ENCODE measurements at regions not wholly inside any gene's neighbourhood (a gene's known extent, or its start where the extent isn't known, plus 50 kb on each side); places are given as distances from the start of the nearest gene placed in this dataset.

GRCh38 chr18:60754413-60755009 lies 381.9 kb upstream of the MC4R start:
- in situ Hi-C loops (cut with MboI; ENCODE audit: low sequenced_read_pairs) = no loop called here

- in situ Hi-C loops (cut with MboI; ENCODE audit: low sequenced_read_pairs) = no loop called here
These were observed 382.6 kb upstream of the MC4R start for GRCh38 chr18:60755134-60755533.

GRCh38 chr18:60775978-60776377 lies 403.4 kb upstream of the MC4R start:
- in situ Hi-C loops (cut with MboI; ENCODE audit: low sequenced_read_pairs) = no loop called here

GRCh38 chr18:60784161-60784560 lies 411.6 kb upstream of the MC4R start:
- in situ Hi-C loops (cut with MboI; ENCODE audit: low sequenced_read_pairs) = no loop called here

- in situ Hi-C loops (cut with MboI; ENCODE audit: low sequenced_read_pairs) = no loop called here
These were observed 422.2 kb upstream of the MC4R start for GRCh38 chr18:60794802-60795201.

- in situ Hi-C loops (cut with MboI; ENCODE audit: low sequenced_read_pairs) = no loop called here
These were observed 431.8 kb upstream of the MC4R start for GRCh38 chr18:60804415-60804814.

- in situ Hi-C loops (cut with MboI; ENCODE audit: low sequenced_read_pairs) = no loop called here
These were observed 437.4 kb upstream of the MC4R start for GRCh38 chr18:60809937-60810336.

- in situ Hi-C loops (cut with MboI; ENCODE audit: low sequenced_read_pairs) = no loop called here
These were observed 440.3 kb upstream of the MC4R start for GRCh38 chr18:60812921-60813320.

GRCh38 chr18:60826346-60826745 lies 453.8 kb upstream of the MC4R start:
- in situ Hi-C loops (cut with MboI; ENCODE audit: low sequenced_read_pairs) = no loop called here

GRCh38 chr18:60831971-60832370 lies 459.4 kb upstream of the MC4R start:
- in situ Hi-C loops (cut with MboI; ENCODE audit: low sequenced_read_pairs) = no loop called here

- in situ Hi-C loops (cut with MboI; ENCODE audit: low sequenced_read_pairs) = no loop called here
These were observed 466.1 kb upstream of the MC4R start for GRCh38 chr18:60838677-60839076.

GRCh38 chr18:60846396-60846795 lies 473.8 kb upstream of the MC4R start:
- in situ Hi-C loops (cut with MboI; ENCODE audit: low sequenced_read_pairs) = no loop called here

- in situ Hi-C loops (cut with MboI; ENCODE audit: low sequenced_read_pairs) = no loop called here
These were observed 474.9 kb upstream of the MC4R start for GRCh38 chr18:60847517-60847916.

GRCh38 chr18:60861575-60861974 lies 471.7 kb upstream of the CDH20 start:
- in situ Hi-C loops (cut with MboI; ENCODE audit: low sequenced_read_pairs) = no loop called here

GRCh38 chr18:60862988-60863387 lies 470.2 kb upstream of the CDH20 start:
- in situ Hi-C loops (cut with MboI; ENCODE audit: low sequenced_read_pairs) = no loop called here

GRCh38 chr18:60865801-60866200 lies 467.4 kb upstream of the CDH20 start:
- in situ Hi-C loops (cut with MboI; ENCODE audit: low sequenced_read_pairs) = no loop called here

GRCh38 chr18:60870261-60871153 lies 462.7 kb upstream of the CDH20 start:
- in situ Hi-C loops (cut with MboI; ENCODE audit: low sequenced_read_pairs) = no loop called here

GRCh38 chr18:60872434-60872833 lies 460.8 kb upstream of the CDH20 start:
- in situ Hi-C loops (cut with MboI; ENCODE audit: low sequenced_read_pairs) = no loop called here

GRCh38 chr18:60873708-60874107 lies 459.5 kb upstream of the CDH20 start:
- in situ Hi-C loops (cut with MboI; ENCODE audit: low sequenced_read_pairs) = no loop called here

GRCh38 chr18:60875957-60876507 lies 457.2 kb upstream of the CDH20 start:
- in situ Hi-C loops (cut with MboI; ENCODE audit: low sequenced_read_pairs) = no loop called here

- in situ Hi-C loops (cut with MboI; ENCODE audit: low sequenced_read_pairs) = no loop called here
These were observed 453.0 kb upstream of the CDH20 start for GRCh38 chr18:60880184-60880583.

- in situ Hi-C loops (cut with MboI; ENCODE audit: low sequenced_read_pairs) = no loop called here
These were observed 449.6 kb upstream of the CDH20 start for GRCh38 chr18:60883587-60883986.

Data from HL-60/S4 (cell line).